H9 (cell line): ENCODE measurements at regions not wholly inside any gene's neighbourhood (a gene's known extent, or its start where the extent isn't known, plus 50 kb on each side); places are given as distances from the start of the nearest gene placed in this dataset.

Experiments used
- DNase-seq: peaks from one replicate; pipeline ENCODE4 v3.0.0-alpha.2; 2017
- H2AFZ ChIP-seq: one replicate; pipeline ENCODE4 v1.6.1; 2013; ENCODE audit warnings: mild to moderate bottlenecking, low read length, control low read depth, moderate library complexity
- H2AK5ac ChIP-seq: 2 replicates; pipeline ENCODE4 v1.6.1; 2013; ENCODE audit warnings: low read length, control low read depth, mixed read lengths; ENCODE audit not compliant: insufficient read length
- H2BK120ac ChIP-seq: one replicate; pipeline ENCODE4 v1.6.1; 2013; ENCODE audit warnings: low read depth, mild to moderate bottlenecking, low read length, control low read depth, inconsistent platforms; ENCODE audit not compliant: poor library complexity, severe bottlenecking
- H2BK12ac ChIP-seq: 2 replicates; pipeline ENCODE4 v1.6.1; 2013; ENCODE audit warnings: low read length, control low read depth, mixed read lengths, low read depth; ENCODE audit not compliant: insufficient read length
- H2BK15ac ChIP-seq: 2 replicates; pipeline ENCODE4 v1.6.1; 2013; ENCODE audit warnings: low read depth, low read length, control low read depth
- H2BK20ac ChIP-seq: one replicate; pipeline ENCODE4 v1.6.1; 2013; ENCODE audit warnings: low read depth, mild to moderate bottlenecking, low read length, control low read depth, inconsistent platforms; ENCODE audit not compliant: poor library complexity, severe bottlenecking
- H2BK5ac ChIP-seq: 2 replicates; pipeline ENCODE4 v1.6.1; 2013; ENCODE audit warnings: low read length, control low read depth, mixed read lengths; ENCODE audit not compliant: insufficient read length
- H3K14ac ChIP-seq: 2 replicates; pipeline ENCODE4 v1.6.1; 2013; ENCODE audit warnings: low read length, control low read depth; ENCODE audit not compliant: insufficient read depth
- H3K18ac ChIP-seq: 2 replicates; pipeline ENCODE4 v1.6.1; 2013; ENCODE audit warnings: low read depth, mild to moderate bottlenecking, mixed read lengths, low read length, control low read depth; ENCODE audit not compliant: insufficient read length
- H3K23ac ChIP-seq: 2 replicates; pipeline ENCODE4 v1.6.1; 2013; ENCODE audit warnings: low read length, control low read depth, mixed read lengths, low read depth; ENCODE audit not compliant: insufficient read length
- H3K23me2 ChIP-seq: 2 replicates; pipeline ENCODE4 v1.6.1; 2013; ENCODE audit warnings: low read depth, mild to moderate bottlenecking, mixed read lengths, low read length, control low read depth; ENCODE audit not compliant: insufficient read length, poor library complexity, severe bottlenecking
- H3K27ac ChIP-seq: 2 replicates; pipeline ENCODE4 v1.5.1; 2013; ENCODE audit warnings: low read length, control low read depth, mixed read lengths, low read depth; ENCODE audit not compliant: insufficient read length
- H3K27me3 ChIP-seq: 2 replicates; pipeline ENCODE4 v1.6.1; 2013; ENCODE audit warnings: low read length, control low read depth, inconsistent platforms; ENCODE audit not compliant: insufficient read depth
- H3K4ac ChIP-seq: 2 replicates; pipeline ENCODE4 v1.6.1; 2013; ENCODE audit warnings: low read depth, mild to moderate bottlenecking, control low read depth, inconsistent platforms, low read length, moderate library complexity
- H3K4me1 ChIP-seq: 2 replicates; pipeline ENCODE4 v1.6.1; 2013; ENCODE audit warnings: low read length, control low read depth, inconsistent platforms; ENCODE audit not compliant: insufficient read depth
- H3K4me2 ChIP-seq: 2 replicates; pipeline ENCODE4 v1.6.1; 2013; ENCODE audit warnings: low read length, control low read depth, mixed read lengths; ENCODE audit not compliant: insufficient read length, insufficient read depth
- H3K56ac ChIP-seq: 2 replicates; pipeline ENCODE4 v1.6.1; 2013; ENCODE audit warnings: low read depth, mild to moderate bottlenecking, mixed read lengths, low read length, control low read depth; ENCODE audit not compliant: insufficient read length
- H3K79me1 ChIP-seq: 2 replicates; pipeline ENCODE4 v1.6.1; 2013; ENCODE audit warnings: low read depth, mild to moderate bottlenecking, moderate library complexity, low read length, control low read depth, inconsistent platforms; ENCODE audit not compliant: insufficient read depth, poor library complexity, severe bottlenecking
- H3K79me2 ChIP-seq: 2 replicates; pipeline ENCODE4 v1.6.1; 2013; ENCODE audit warnings: low read length, control low read depth, inconsistent platforms; ENCODE audit not compliant: insufficient read depth
- H3K9ac ChIP-seq: 2 replicates; pipeline ENCODE4 v1.6.1; 2013; ENCODE audit warnings: low read length, control low read depth, mixed read lengths; ENCODE audit not compliant: insufficient read length; ENCODE audit errors: extremely low read depth
- H3K9me3 ChIP-seq: one replicate; pipeline ENCODE4 v1.6.1; 2013; ENCODE audit warnings: low read depth, low read length, inconsistent platforms; ENCODE audit not compliant: control insufficient read depth
- H3T11ph ChIP-seq: one replicate; pipeline ENCODE4 v1.6.1; 2013; ENCODE audit warnings: mild to moderate bottlenecking, low read length, control low read depth, inconsistent platforms
- H4K20me1 ChIP-seq: one replicate; pipeline ENCODE4 v1.6.1; 2013; ENCODE audit not compliant: control insufficient read depth, insufficient read length, insufficient read depth
- H4K5ac ChIP-seq: 2 replicates; pipeline ENCODE4 v1.6.1; 2013; ENCODE audit warnings: low read depth, mild to moderate bottlenecking, mixed read lengths, low read length, control low read depth; ENCODE audit not compliant: insufficient read length
- H4K8ac ChIP-seq: replicated peaks from 2 replicates; pipeline ENCODE4 v1.6.1; 2013; ENCODE audit warnings: low read length, control low read depth, mixed read lengths, low read depth; ENCODE audit not compliant: insufficient read length
- H4K91ac ChIP-seq: 2 replicates; pipeline ENCODE4 v1.6.1; 2013; ENCODE audit warnings: low read depth, mild to moderate bottlenecking, moderate library complexity, mixed read lengths, low read length, control low read depth; ENCODE audit not compliant: insufficient read length
- H3K27ac Mint-ChIP-seq, 3 experiments: 2 replicates in 2 of 3; 3 replicates in 1 of 3; pipeline ENCODE4 v1.8.0; 2020 to 2021; ENCODE audit warnings: mixed read lengths in 3 of 3, mild to moderate bottlenecking in 1 of 3, moderate library complexity in 1 of 3
- H3K27me3 Mint-ChIP-seq: 2 replicates; pipeline ENCODE4 v1.8.0; 2021; ENCODE audit warnings: low read depth, mild to moderate bottlenecking, moderate library complexity, mixed read lengths
- H3K36me3 Mint-ChIP-seq, 3 experiments: 2 replicates in 2 of 3; 3 replicates in 1 of 3; pipeline ENCODE4 v1.8.0; 2020 to 2021; ENCODE audit warnings: low read depth in 3 of 3, mixed read lengths in 3 of 3; ENCODE audit not compliant: insufficient read depth in 1 of 3
- H3K4me1 Mint-ChIP-seq, 2 experiments: 2 replicates each; pipeline ENCODE4 v1.8.0; 2020; ENCODE audit warnings: mixed read lengths in 2 of 2
- H3K4me3 Mint-ChIP-seq, 2 experiments: 2 replicates in 1 of 2; 3 replicates in 1 of 2; pipeline ENCODE4 v1.8.0; 2020 to 2021; ENCODE audit warnings: mild to moderate bottlenecking in 2 of 2, mixed read lengths in 2 of 2, moderate library complexity in 1 of 2
- H3K9me3 Mint-ChIP-seq, 2 experiments: 2 replicates in 1 of 2; 3 replicates in 1 of 2; pipeline ENCODE4 v1.8.0; 2020; ENCODE audit warnings: mild to moderate bottlenecking in 2 of 2, mixed read lengths in 2 of 2, moderate library complexity in 1 of 2
- WGBS: extraction: QIAGEN DNeasy Blood & Tissue Kit; methylation state at CpG from one replicate; pipeline ENCODE4 v1.1.7; 2013; ENCODE audit warnings: missing lambda C conversion rate, low lambda C conversion rate, mixed read lengths; ENCODE audit not compliant: insufficient read length; ENCODE audit errors: extremely low coverage; 5-methylcytosine and 5-hydroxymethylcytosine counted together
- TF ChIP-seq, protein P1 (sequence below): fragments of 200-600 bp; sonication (generic); conservative IDR thresholded peaks from 3 replicates; pipeline ENCODE4 v1.8.0; 2021; ENCODE audit warnings: antibody characterized with exemption, mild to moderate bottlenecking

DNA sequence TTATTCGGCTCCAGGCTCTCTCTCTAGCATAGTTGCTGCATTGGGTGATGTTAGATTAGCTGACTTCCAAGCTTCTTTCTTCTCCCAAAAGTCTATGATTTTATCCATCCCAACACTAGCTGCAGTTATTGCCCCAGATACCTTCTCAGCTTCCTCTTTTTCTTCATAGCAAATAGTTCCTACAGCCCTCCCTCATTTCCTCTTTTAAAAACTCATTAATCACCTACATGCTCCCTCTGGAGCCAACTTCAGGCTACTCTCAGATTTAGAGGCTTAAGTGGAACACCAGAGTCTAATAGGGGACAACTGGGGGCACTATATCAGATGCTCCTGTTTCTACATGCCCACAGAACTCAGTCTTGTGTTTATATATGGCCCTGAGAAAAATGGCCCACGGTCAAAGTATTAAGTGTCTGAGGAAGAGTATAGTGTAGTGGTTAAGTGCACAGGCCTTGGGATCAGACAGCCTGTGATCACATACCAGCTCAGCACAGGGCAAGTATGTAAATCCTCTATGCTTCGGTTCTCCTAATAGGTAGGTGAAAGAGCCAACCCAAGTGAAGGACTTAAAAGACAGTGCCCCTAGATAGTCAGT, 241.9 kb upstream of the SLC14A2 start:
- Histone ChIP-seq H3K27me3 (no peaks in the 10 kb centered on the region), H3K79me1 (no peaks in the 10 kb centered on the region), H3K23ac (no peak overlapping the region), H2BK120ac (no peak overlapping the region), H4K91ac (no peak overlapping the region), H3T11ph (no peak overlapping the region), H4K20me1 (no peaks in the 10 kb centered on the region), H4K8ac (no peak overlapping the region), H3K27ac (no peak overlapping the region), H4K5ac (no peak overlapping the region), H2BK5ac (no peak overlapping the region), H2BK12ac (no peak overlapping the region), H3K4ac (no peak overlapping the region), H3K79me2 (no peaks in the 10 kb centered on the region), H3K56ac (no peak overlapping the region), H2BK20ac (no peak overlapping the region), H3K18ac (no peak overlapping the region), H3K9me3 (no peaks in the 10 kb centered on the region), H3K23me2 (no peaks in the 10 kb centered on the region), H3K9ac (no peak overlapping the region), H2AFZ (no peak overlapping the region), H2BK15ac (no peak overlapping the region), H3K14ac (no peak overlapping the region), H3K4me1 (no peaks in the 10 kb centered on the region), H3K4me2 (no peak overlapping the region), H2AK5ac (no peak overlapping the region)
- H3K27ac Mint-ChIP-seq: no peak overlapping the region
- WGBS: no CpG with 5 or more reads among the region's 3 CpGs
- no peak overlapping the region for H3K4me3 Mint-ChIP-seq
- no peak for DNase-seq
- TF ChIP-seq, protein P1, sequence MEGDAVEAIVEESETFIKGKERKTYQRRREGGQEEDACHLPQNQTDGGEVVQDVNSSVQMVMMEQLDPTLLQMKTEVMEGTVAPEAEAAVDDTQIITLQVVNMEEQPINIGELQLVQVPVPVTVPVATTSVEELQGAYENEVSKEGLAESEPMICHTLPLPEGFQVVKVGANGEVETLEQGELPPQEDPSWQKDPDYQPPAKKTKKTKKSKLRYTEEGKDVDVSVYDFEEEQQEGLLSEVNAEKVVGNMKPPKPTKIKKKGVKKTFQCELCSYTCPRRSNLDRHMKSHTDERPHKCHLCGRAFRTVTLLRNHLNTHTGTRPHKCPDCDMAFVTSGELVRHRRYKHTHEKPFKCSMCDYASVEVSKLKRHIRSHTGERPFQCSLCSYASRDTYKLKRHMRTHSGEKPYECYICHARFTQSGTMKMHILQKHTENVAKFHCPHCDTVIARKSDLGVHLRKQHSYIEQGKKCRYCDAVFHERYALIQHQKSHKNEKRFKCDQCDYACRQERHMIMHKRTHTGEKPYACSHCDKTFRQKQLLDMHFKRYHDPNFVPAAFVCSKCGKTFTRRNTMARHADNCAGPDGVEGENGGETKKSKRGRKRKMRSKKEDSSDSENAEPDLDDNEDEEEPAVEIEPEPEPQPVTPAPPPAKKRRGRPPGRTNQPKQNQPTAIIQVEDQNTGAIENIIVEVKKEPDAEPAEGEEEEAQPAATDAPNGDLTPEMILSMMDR: no peak
- no peaks in the 10 kb centered on the region for H3K9me3 Mint-ChIP-seq
- no peaks in the 10 kb centered on the region for H3K36me3 Mint-ChIP-seq
- no peaks in the 10 kb centered on the region; a peak in 1 of 4 replicates for H3K4me1 Mint-ChIP-seq
- H3K27me3 Mint-ChIP-seq: peaks cover 8% of the 10 kb centered on the region
